HG03108 (cell line): ENCODE measurements at regions not wholly inside any gene's neighbourhood (a gene's known extent, or its start where the extent isn't known, plus 50 kb on each side); places are given as distances from the start of the nearest gene placed in this dataset.

ENCODE experiments used
- ATAC-seq: cut with Tn5 transposase; IDR thresholded peaks from one replicate; pipeline ENCODE4 v1.9.1; 2021; ENCODE audit warnings: moderate library complexity; ENCODE audit not compliant: unreplicated experiment

- no peak for ATAC-seq
These were observed 131.3 kb downstream of the C11orf87 start for GRCh38 chr11:109553284-109553683.

GRCh38 chr11:109554951-109555350, 133.0 kb downstream of the C11orf87 start:
- ATAC-seq, result no peak

- ATAC-seq, result no peak
These were observed 142.3 kb downstream of the C11orf87 start for GRCh38 chr11:109564241-109564640.

GRCh38 chr11:109582470-109582869, 160.5 kb downstream of the C11orf87 start:
- ATAC-seq, result no peak

GRCh38 chr11:109584001-109584972, 162.3 kb downstream of the C11orf87 start:
- no peak for ATAC-seq

GRCh38 chr11:109586789-109587188, 164.8 kb downstream of the C11orf87 start:
- ATAC-seq, result no peak

GRCh38 chr11:109590782-109591181, 168.8 kb downstream of the C11orf87 start:
- no peak for ATAC-seq

- ATAC-seq, result no peak
These were observed 175.3 kb downstream of the C11orf87 start for GRCh38 chr11:109597336-109597735.

- ATAC-seq, result no peak
These were observed 182.8 kb downstream of the C11orf87 start for GRCh38 chr11:109604481-109605400.

GRCh38 chr11:109606256-109606655, 184.3 kb downstream of the C11orf87 start:
- no peak for ATAC-seq

GRCh38 chr11:109609454-109610185, 187.6 kb downstream of the C11orf87 start:
- ATAC-seq, result no peak

GRCh38 chr11:109612496-109612895, 190.5 kb downstream of the C11orf87 start:
- ATAC-seq, result no peak

- ATAC-seq, result no peak
These were observed 197.5 kb downstream of the C11orf87 start for GRCh38 chr11:109619498-109619897.

GRCh38 chr11:109629734-109630133, 207.7 kb downstream of the C11orf87 start:
- no peak for ATAC-seq

- no peak for ATAC-seq
These were observed 219.6 kb downstream of the C11orf87 start for GRCh38 chr11:109641549-109641948.

- no peak for ATAC-seq
These were observed 222.2 kb downstream of the C11orf87 start for GRCh38 chr11:109644152-109644551.

GRCh38 chr11:109648804-109649203, 226.8 kb downstream of the C11orf87 start:
- ATAC-seq, result no peak

- ATAC-seq, result no peak
These were observed 232.1 kb downstream of the C11orf87 start for GRCh38 chr11:109654091-109654490.

- ATAC-seq, result no peak
These were observed 236.2 kb downstream of the C11orf87 start for GRCh38 chr11:109658190-109658589.

- no peak for ATAC-seq
These were observed 245.7 kb downstream of the C11orf87 start for GRCh38 chr11:109667719-109668118.
